Adrenal gland (tissue), 9 donors: ENCODE measurements at regions not wholly inside any gene's neighbourhood (a gene's known extent, or its start where the extent isn't known, plus 50 kb on each side); places are given as distances from the start of the nearest gene placed in this dataset.

Experiments used
- DNase-seq, 7 donors: peaks; one replicate each; pipeline ENCODE4 v3.0.0-alpha.2; 2019 to 2020
- H3K27ac ChIP-seq, 5 donors: fragments of 200-600 bp; sonication (generic) in 4 of 5; 1 replicate in 3 of 5; 2 replicates in 2 of 5; pipeline versions ENCODE4 v1.5.1 to v1.8.0; 2016 to 2020; ENCODE audit warnings: mild to moderate bottlenecking in 1 of 5
- H3K27me3 ChIP-seq: fragments of 200-600 bp; 2 replicates; pipeline ENCODE4 v1.8.0; 2021
- H3K36me3 ChIP-seq, 2 donors: fragments of 200-600 bp; replicated peaks in 1 of 2; 1 replicate in 1 of 2; 2 replicates in 1 of 2; pipeline versions ENCODE4 v1.5.1 to v1.8.0; 2018 to 2022
- H3K4me1 ChIP-seq, 2 donors: fragments of 200-600 bp; replicated peaks in 1 of 2; 1 replicate in 1 of 2; 2 replicates in 1 of 2; pipeline versions ENCODE4 v1.5.1 to v1.8.0; 2018 to 2021
- H3K4me3 ChIP-seq, 4 donors: fragments of 200-600 bp; sonication (generic) in 3 of 4; one replicate each; pipeline ENCODE4 v1.5.1; 2016 to 2018
- H3K9me3 ChIP-seq, 3 donors: fragments of 200-600 bp; sonication (generic) in 1 of 3; replicated peaks in 1 of 3; 1 replicate in 2 of 3; 2 replicates in 1 of 3; pipeline versions ENCODE4 v1.5.1 to v1.8.0; 2016 to 2021
- POLR2A ChIP-seq, 2 donors: fragments of 450-650 bp; IDR thresholded peaks; one replicate each; pipeline ENCODE4 v1.6.1; 2017; ENCODE audit warnings: antibody characterized with exemption in 2 of 2, mild to moderate bottlenecking in 2 of 2, moderate library complexity in 1 of 2
- WGBS, 4 donors: extraction: QIAGEN DNeasy Blood & Tissue Kit in 2 of 4; methylation state at CpG; one replicate each; pipeline versions ENCODE4 v1.1.5 to v1.1.7; 2013 to 2017; 5-methylcytosine and 5-hydroxymethylcytosine counted together
- intact Hi-C, 2 donors: fragments of 100-400 bp; cut with DNase I; formaldehyde crosslinking; loops; one replicate each; pipeline versions ENCODE4 v1.14.1 to v1.15.0; 2022 to 2023
- TF ChIP-seq, protein P1 (sequence below), 6 experiments: fragments of 450-650 bp in 4 of 6; fragments of 200-600 bp in 2 of 6; sonication (generic) in 1 of 6; IDR thresholded peaks; 1 replicate in 5 of 6; 2 replicates in 1 of 6; pipeline versions ENCODE4 v1.5.1 to v1.8.0; 2016 to 2021; ENCODE audit warnings: antibody characterized with exemption in 6 of 6, mild to moderate bottlenecking in 2 of 6, moderate library complexity in 1 of 6
- donor health status: healthy with polysubstance abuse.
- donor health status: Bipolar disorder and iron deficiency.
- donor health status: DM: yes; HTN: yes; CAD: no.
- donor health status: DM: no; HTN: no; CAD: no.
- donor health status: DM: no; HTN: no; CAD: no.

GRCh38 chr3:21331321-21331720 is 419.7 kb downstream of the ZNF385D start:
- H3K9me3 ChIP-seq: no peaks in the 10 kb centered on the region
- H3K27me3 ChIP-seq: no peaks in the 10 kb centered on the region
- H3K4me3 ChIP-seq: no peak overlapping the region
- intact Hi-C loops: no loop called here
- H3K36me3 ChIP-seq: no peaks in the 10 kb centered on the region
- H3K27ac ChIP-seq: no peak overlapping the region
- DNase-seq: no peak
- TF ChIP-seq, protein P1, sequence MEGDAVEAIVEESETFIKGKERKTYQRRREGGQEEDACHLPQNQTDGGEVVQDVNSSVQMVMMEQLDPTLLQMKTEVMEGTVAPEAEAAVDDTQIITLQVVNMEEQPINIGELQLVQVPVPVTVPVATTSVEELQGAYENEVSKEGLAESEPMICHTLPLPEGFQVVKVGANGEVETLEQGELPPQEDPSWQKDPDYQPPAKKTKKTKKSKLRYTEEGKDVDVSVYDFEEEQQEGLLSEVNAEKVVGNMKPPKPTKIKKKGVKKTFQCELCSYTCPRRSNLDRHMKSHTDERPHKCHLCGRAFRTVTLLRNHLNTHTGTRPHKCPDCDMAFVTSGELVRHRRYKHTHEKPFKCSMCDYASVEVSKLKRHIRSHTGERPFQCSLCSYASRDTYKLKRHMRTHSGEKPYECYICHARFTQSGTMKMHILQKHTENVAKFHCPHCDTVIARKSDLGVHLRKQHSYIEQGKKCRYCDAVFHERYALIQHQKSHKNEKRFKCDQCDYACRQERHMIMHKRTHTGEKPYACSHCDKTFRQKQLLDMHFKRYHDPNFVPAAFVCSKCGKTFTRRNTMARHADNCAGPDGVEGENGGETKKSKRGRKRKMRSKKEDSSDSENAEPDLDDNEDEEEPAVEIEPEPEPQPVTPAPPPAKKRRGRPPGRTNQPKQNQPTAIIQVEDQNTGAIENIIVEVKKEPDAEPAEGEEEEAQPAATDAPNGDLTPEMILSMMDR (IDR thresholded peaks at IDR 0.05): no peak
- no peak for TF ChIP-seq POLR2A (IDR thresholded peaks at IDR 0.05)
- no peaks in the 10 kb centered on the region for H3K4me1 ChIP-seq
- 43 to 57% (median 48%) methylated on average over 2 of the region's 2 CpGs for WGBS, 4 donors

- H3K4me3 ChIP-seq: peak overlapping the region in 1 of 4 donors; percentile 48
- H3K9me3 ChIP-seq: no peaks in the 10 kb centered on the region
- no peak for DNase-seq
- WGBS, 4 donors: 15 to 37% (median 20%) methylated on average over 2 of the region's 2 CpGs
- no peak overlapping the region for H3K27ac ChIP-seq
- H3K27me3 ChIP-seq: no peaks in the 10 kb centered on the region
- no peaks in the 10 kb centered on the region for H3K4me1 ChIP-seq
- no peaks in the 10 kb centered on the region for H3K36me3 ChIP-seq
- TF ChIP-seq, protein P1 (IDR thresholded peaks at IDR 0.05): no peak
- TF ChIP-seq POLR2A (IDR thresholded peaks at IDR 0.05): no peak
- intact Hi-C loops: no loop called here
Observed at GRCh38 chr3:21330293-21330692, 420.7 kb downstream of the ZNF385D start.

GRCh38 chr3:21328711-21329390 is 422.2 kb downstream of the ZNF385D start:
- Histone ChIP-seq H3K4me1 (no peaks in the 10 kb centered on the region), H3K27me3 (no peaks in the 10 kb centered on the region), H3K9me3 (no peaks in the 10 kb centered on the region), H3K4me3 (no peak overlapping the region), H3K27ac (no peak overlapping the region), H3K36me3 (no peaks in the 10 kb centered on the region)
- WGBS, 4 donors: 74 to 91% (median 86%) methylated on average over 11 of the region's 11 CpGs
- intact Hi-C loops: no loop called here
- no peak for TF ChIP-seq POLR2A (IDR thresholded peaks at IDR 0.05)
- TF ChIP-seq, protein P1 (IDR thresholded peaks at IDR 0.05): no peak
- DNase-seq: no peak

DNA sequence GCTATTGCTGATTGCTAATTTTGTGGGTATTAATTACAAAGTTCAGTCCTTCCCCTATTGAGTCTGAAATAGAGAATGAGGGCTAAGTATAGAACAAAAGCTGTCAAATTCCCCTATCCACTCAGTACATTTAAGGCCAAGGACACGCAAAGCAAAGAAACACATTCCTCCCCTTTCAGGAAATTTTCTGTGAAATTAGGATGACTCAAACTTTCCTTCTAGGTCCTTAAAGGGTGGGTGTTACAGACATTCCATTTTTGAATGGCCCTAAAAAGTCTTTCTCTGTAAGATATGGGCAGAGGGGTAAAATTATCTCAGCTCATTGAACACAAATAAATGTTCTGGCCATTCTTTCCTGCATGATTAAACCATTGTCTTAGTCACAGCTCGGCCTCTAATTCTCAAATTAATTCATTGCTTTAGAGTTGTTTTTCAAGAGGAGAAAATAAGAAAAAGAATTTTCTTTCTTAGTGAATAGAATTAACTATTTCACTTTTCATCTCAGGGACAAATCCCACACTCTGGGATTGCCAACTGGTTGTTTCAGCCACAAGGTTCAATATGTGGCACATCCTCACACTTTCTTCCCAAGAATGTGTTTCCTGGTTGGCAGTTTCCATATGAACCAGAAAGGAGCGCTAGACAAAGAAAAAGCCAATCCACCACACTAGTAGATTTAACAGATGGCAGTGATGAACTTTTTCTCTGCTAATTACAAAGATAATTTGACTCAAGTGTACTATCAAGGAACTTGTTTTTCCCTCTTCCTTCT is 424.1 kb downstream of the ZNF385D start:
- Histone ChIP-seq H3K27ac (no peak overlapping the region), H3K27me3 (no peaks in the 10 kb centered on the region), H3K4me1 (no peaks in the 10 kb centered on the region), H3K4me3 (no peak overlapping the region), H3K9me3 (no peaks in the 10 kb centered on the region), H3K36me3 (no peaks in the 10 kb centered on the region)
- intact Hi-C loops: no loop called here
- no peak for DNase-seq
- TF ChIP-seq, protein P1 (IDR thresholded peaks at IDR 0.05): no peak
- TF ChIP-seq POLR2A (IDR thresholded peaks at IDR 0.05): no peak
- WGBS, 4 donors: 60 to 69% (median 61%) methylated on average over 3 of the region's 3 CpGs
